MCF 10A (cell line): ENCODE measurements at regions not wholly inside any gene's neighbourhood (a gene's known extent, or its start where the extent isn't known, plus 50 kb on each side); places are given as distances from the start of the nearest gene placed in this dataset.

ENCODE experiments used
- BruUV-seq: library from RNA; stranded (reverse); fragments of 400-500 nt; replicated peaks from 2 replicates; lab custom pipeline; 2021; lab: Mats Ljungman, UMichigan
- CTCF ChIA-PET: fragments of 300-600 bp; sonication (Branson Sonifier 250); formaldehyde crosslinking; extraction: SDS; loops from one replicate; lab custom pipeline; 2021; ENCODE audit warnings: antibody characterized with exemption, inconsistent platforms; lab: Yijun Ruan, JAX
- POLR2A ChIA-PET: fragments of 300-600, 350-650 bp; sonication (Branson Sonifier 250); formaldehyde crosslinking; extraction: SDS; loops from one replicate; lab custom pipeline; 2020; ENCODE audit warnings: antibody characterized with exemption, inconsistent platforms; lab: Yijun Ruan, JAX
- DNase-seq: peaks from one replicate; pipeline ENCODE4 v3.0.0-alpha.2; 2018; ENCODE audit not compliant: unreplicated experiment
- H3K27ac Mint-ChIP-seq: one replicate; pipeline ENCODE4 v1.8.0; 2022; ENCODE audit warnings: mild to moderate bottlenecking, low read depth, mixed read lengths; ENCODE audit not compliant: unreplicated experiment
- H3K27me3 Mint-ChIP-seq: one replicate; pipeline ENCODE4 v1.8.0; 2022; ENCODE audit warnings: mixed read lengths; ENCODE audit not compliant: insufficient read depth, unreplicated experiment
- H3K36me3 Mint-ChIP-seq: one replicate; pipeline ENCODE4 v1.8.0; 2022; ENCODE audit warnings: mild to moderate bottlenecking, moderate library complexity, mixed read lengths; ENCODE audit not compliant: insufficient read depth, unreplicated experiment
- H3K4me1 Mint-ChIP-seq: one replicate; pipeline ENCODE4 v1.8.0; 2022; ENCODE audit warnings: mixed read lengths; ENCODE audit not compliant: insufficient read depth, unreplicated experiment
- H3K4me3 Mint-ChIP-seq: one replicate; pipeline ENCODE4 v1.8.0; 2022; ENCODE audit warnings: mild to moderate bottlenecking, moderate library complexity, mixed read lengths; ENCODE audit not compliant: unreplicated experiment
- H3K9me3 Mint-ChIP-seq: one replicate; pipeline ENCODE4 v1.8.0; 2022; ENCODE audit warnings: mixed read lengths; ENCODE audit not compliant: unreplicated experiment
- intact Hi-C: fragments of 100-400 bp; cut with micrococcal nuclease; formaldehyde crosslinking; loops from 2 replicates; pipeline ENCODE4 v1.14.1; 2022
- TF ChIP-seq, protein P1 (sequence below): fragments of 200-600 bp; IDR thresholded peaks from one replicate; pipeline ENCODE4 v1.8.0; 2022; ENCODE audit warnings: antibody characterized with exemption, mild to moderate bottlenecking; ENCODE audit not compliant: unreplicated experiment

DNA sequence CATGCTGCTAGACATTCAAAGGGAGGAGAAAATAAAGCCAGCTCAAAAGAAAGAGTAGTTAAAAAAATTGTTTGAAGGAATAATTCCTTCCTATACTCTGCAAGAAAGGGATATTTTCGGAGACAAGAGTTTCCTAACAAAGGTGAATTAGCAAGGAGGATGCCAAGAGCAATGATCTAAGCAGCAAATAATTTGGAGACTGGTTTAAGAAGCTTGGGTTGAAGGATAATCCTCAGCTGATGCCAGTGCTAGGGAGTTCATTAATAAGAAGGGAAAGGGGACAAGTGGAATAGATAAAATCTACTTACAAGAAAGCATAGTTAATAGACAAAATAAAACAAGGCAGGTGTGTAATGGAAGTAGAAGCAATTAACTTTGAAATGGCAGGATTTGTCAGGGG lies 372.3 kb downstream of the NDFIP2 start:
- Mint-ChIP-seq H3K36me3 (peaks cover 6% of the 10 kb centered on the region), H3K4me1 (no peaks in the 10 kb centered on the region), H3K27me3 (no peaks in the 10 kb centered on the region), H3K27ac (no peak overlapping the region), H3K9me3 (no peaks in the 10 kb centered on the region), H3K4me3 (no peak overlapping the region)
- TF ChIP-seq, protein P1, sequence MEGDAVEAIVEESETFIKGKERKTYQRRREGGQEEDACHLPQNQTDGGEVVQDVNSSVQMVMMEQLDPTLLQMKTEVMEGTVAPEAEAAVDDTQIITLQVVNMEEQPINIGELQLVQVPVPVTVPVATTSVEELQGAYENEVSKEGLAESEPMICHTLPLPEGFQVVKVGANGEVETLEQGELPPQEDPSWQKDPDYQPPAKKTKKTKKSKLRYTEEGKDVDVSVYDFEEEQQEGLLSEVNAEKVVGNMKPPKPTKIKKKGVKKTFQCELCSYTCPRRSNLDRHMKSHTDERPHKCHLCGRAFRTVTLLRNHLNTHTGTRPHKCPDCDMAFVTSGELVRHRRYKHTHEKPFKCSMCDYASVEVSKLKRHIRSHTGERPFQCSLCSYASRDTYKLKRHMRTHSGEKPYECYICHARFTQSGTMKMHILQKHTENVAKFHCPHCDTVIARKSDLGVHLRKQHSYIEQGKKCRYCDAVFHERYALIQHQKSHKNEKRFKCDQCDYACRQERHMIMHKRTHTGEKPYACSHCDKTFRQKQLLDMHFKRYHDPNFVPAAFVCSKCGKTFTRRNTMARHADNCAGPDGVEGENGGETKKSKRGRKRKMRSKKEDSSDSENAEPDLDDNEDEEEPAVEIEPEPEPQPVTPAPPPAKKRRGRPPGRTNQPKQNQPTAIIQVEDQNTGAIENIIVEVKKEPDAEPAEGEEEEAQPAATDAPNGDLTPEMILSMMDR, result no peak
- DNase-seq, result no peak
- no TSS peak for BruUV-seq
- CTCF ChIA-PET, result interaction anchor here (0.6 to 0.8 kb wide), 2 partner anchors 16 to 270 kb away, joined by 4 read pairs; no protein-coding TSS in a partner anchor
- intact Hi-C loops, result no loop called here
- POLR2A ChIA-PET, result interaction anchor here (0.7 kb wide), 1 partner anchor 12 kb away, joined by 3 read pairs; no protein-coding TSS in a partner anchor

DNA sequence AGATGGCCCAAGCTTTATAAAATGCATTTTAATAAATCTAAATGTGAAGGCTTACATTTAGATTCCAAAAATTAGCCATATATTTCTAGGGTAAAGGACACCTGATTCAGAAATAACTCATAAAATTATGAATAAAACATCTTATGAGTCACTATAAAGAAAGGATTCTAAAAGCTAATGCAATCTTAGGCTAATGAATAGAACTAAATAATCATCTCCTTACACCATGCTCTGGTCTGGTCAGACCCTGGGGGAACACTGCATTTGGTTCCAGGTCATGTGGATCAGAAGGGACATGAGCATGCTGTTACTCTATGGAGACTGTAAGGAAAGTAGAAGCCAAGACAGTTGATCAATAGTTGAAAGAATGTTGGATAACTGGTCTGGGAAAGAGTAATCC lies 370.4 kb downstream of the NDFIP2 start:
- no peak overlapping the region for H3K27ac Mint-ChIP-seq
- CTCF ChIA-PET, result no interaction called here
- DNase-seq, result no peak
- POLR2A ChIA-PET, result no interaction called here
- H3K4me1 Mint-ChIP-seq, result no peaks in the 10 kb centered on the region
- BruUV-seq, result no TSS peak
- intact Hi-C loops, result no loop called here
- TF ChIP-seq, protein P1, result no peak
- H3K9me3 Mint-ChIP-seq, result no peaks in the 10 kb centered on the region
- H3K36me3 Mint-ChIP-seq, result peaks cover 6% of the 10 kb centered on the region
- H3K27me3 Mint-ChIP-seq, result no peaks in the 10 kb centered on the region
- no peak overlapping the region for H3K4me3 Mint-ChIP-seq

DNA sequence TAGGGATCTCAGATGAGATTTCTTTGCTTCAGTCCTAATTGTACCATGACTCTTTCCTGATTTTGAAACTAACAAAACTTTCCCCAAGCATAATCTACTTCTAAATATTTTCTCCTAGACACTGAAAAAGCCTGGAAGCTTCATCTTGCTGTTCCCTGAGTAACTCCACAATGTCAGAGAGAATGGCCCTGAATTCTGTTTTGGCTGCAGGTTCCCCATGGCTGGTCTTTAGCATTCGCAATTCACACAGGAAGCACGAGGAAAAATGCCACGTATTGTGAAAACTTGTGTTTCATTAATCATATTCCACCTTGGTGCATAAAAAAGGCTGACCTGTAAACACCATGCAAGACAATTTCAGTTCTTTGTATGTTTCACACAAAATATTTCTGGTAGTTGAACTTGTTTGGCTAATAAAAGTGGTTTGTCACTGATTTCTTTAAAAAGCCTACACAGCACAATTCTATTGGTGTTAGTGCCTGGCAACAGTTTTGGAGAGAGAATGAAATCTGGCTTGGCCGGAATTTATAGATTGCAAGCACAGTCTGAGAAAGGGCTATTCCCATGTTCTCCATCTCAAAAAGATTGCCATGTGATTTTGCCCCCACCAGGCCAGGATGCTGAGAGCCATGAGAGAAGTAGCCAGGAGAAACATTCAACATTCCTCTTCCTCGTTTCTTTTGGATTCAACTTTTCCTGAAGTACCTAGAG lies 367.1 kb downstream of the NDFIP2 start:
- intact Hi-C loops, result no loop called here
- no peak overlapping the region for H3K27ac Mint-ChIP-seq
- TF ChIP-seq, protein P1, result no peak
- H3K9me3 Mint-ChIP-seq, result no peaks in the 10 kb centered on the region
- no peaks in the 10 kb centered on the region for H3K27me3 Mint-ChIP-seq
- CTCF ChIA-PET, result no interaction called here
- POLR2A ChIA-PET, result no interaction called here
- no peak for DNase-seq
- no peak overlapping the region for H3K4me3 Mint-ChIP-seq
- H3K36me3 Mint-ChIP-seq, result no peaks in the 10 kb centered on the region
- no TSS peak for BruUV-seq
- no peaks in the 10 kb centered on the region for H3K4me1 Mint-ChIP-seq

DNA sequence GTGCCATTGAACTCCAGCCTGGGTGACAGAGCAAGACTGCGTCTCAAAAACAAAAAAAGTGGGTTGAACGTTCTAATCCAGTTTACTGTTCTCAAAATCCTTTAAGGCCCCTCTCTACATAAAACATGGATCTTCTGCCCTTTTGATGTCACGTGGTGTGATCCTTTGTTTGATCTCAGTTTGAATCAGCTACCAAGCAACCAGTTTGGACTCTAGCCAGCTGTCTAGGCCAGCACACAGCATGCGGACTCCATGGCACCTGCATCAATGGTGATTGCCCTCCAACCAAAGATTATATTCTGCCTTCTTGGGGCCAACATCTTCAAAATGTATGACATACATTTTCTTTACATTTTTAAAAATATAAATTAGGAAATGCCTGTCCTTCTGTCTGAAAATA lies 365.4 kb downstream of the NDFIP2 start:
- intact Hi-C loops, result no loop called here
- H3K9me3 Mint-ChIP-seq, result no peaks in the 10 kb centered on the region
- no peaks in the 10 kb centered on the region for H3K27me3 Mint-ChIP-seq
- no peak overlapping the region for H3K4me3 Mint-ChIP-seq
- H3K4me1 Mint-ChIP-seq, result no peaks in the 10 kb centered on the region
- no peaks in the 10 kb centered on the region for H3K36me3 Mint-ChIP-seq
- ChIA-PET CTCF (no interaction called here), POLR2A (no interaction called here)
- DNase-seq, result no peak
- BruUV-seq, result no TSS peak
- H3K27ac Mint-ChIP-seq, result no peak overlapping the region
- TF ChIP-seq, protein P1, result no peak
